ENCODE measurements at regions not wholly inside any gene's neighbourhood (a gene's known extent, or its start where the extent isn't known, plus 50 kb on each side); places are given as distances from the start of the nearest gene placed in this dataset.

GRCh38 chr13:74625541-74625940 lies 491.3 kb upstream of the KLF12 start:
- Histone ChIP-seq H3K27ac (no peak overlapping the region), H3K9me3 (ENCODE audit: severe bottlenecking) (no peaks in the 10 kb centered on the region), H3K36me3 (no peaks in the 10 kb centered on the region), H3K4me3 (ENCODE audit: low read depth, low read length) (no peak overlapping the region), H3K27me3 (ENCODE audit: insufficient read depth, low read depth, severe bottlenecking) (no peaks in the 10 kb centered on the region)
- no peak for TF ChIP-seq CTCF (IDR thresholded peaks at IDR 0.05; ENCODE audit: low read depth, low read length)
- no peak for DNase-seq

GRCh38 chr13:74623761-74624160 lies 489.6 kb upstream of the KLF12 start:
- Histone ChIP-seq H3K27ac (no peak overlapping the region), H3K9me3 (ENCODE audit: severe bottlenecking) (no peaks in the 10 kb centered on the region)
- no peak for TF ChIP-seq CTCF (IDR thresholded peaks at IDR 0.05; ENCODE audit: low read depth, low read length)

GRCh38 chr13:74622284-74622683 lies 488.1 kb upstream of the KLF12 start:
- TF ChIP-seq CTCF (IDR thresholded peaks at IDR 0.05; ENCODE audit: low read depth, low read length) = no peak
- Histone ChIP-seq H3K4me3 (ENCODE audit: low read depth, low read length) (no peak overlapping the region), H3K27me3 (ENCODE audit: insufficient read depth, low read depth, severe bottlenecking) (no peaks in the 10 kb centered on the region), H3K36me3 (no peaks in the 10 kb centered on the region), H3K27ac (no peak overlapping the region), H3K9me3 (ENCODE audit: severe bottlenecking) (no peaks in the 10 kb centered on the region)
- DNase-seq = no peak

More at GRCh38 chr13:74623761-74624160, 489.6 kb upstream of the KLF12 start:
- Histone ChIP-seq H3K4me3 (ENCODE audit: low read depth, low read length) (no peak overlapping the region), H3K27me3 (ENCODE audit: insufficient read depth, low read depth, severe bottlenecking) (no peaks in the 10 kb centered on the region), H3K36me3 (no peaks in the 10 kb centered on the region)
- no peak for DNase-seq

- DNase-seq = no peak
- Histone ChIP-seq H3K9me3 (ENCODE audit: severe bottlenecking) (no peaks in the 10 kb centered on the region), H3K27ac (no peak overlapping the region), H3K36me3 (no peaks in the 10 kb centered on the region), H3K4me3 (ENCODE audit: low read depth, low read length) (no peak overlapping the region), H3K27me3 (ENCODE audit: insufficient read depth, low read depth, severe bottlenecking) (no peaks in the 10 kb centered on the region)
- no peak for TF ChIP-seq CTCF (IDR thresholded peaks at IDR 0.05; ENCODE audit: low read depth, low read length)
These were observed 486.5 kb upstream of the KLF12 start for GRCh38 chr13:74620711-74621110.

- no peak for TF ChIP-seq CTCF (IDR thresholded peaks at IDR 0.05; ENCODE audit: low read depth, low read length)
- Histone ChIP-seq H3K36me3 (no peaks in the 10 kb centered on the region), H3K4me3 (ENCODE audit: low read depth, low read length) (no peak overlapping the region), H3K9me3 (ENCODE audit: severe bottlenecking) (no peaks in the 10 kb centered on the region), H3K27ac (no peak overlapping the region), H3K27me3 (ENCODE audit: insufficient read depth, low read depth, severe bottlenecking) (no peaks in the 10 kb centered on the region)
- no peak for DNase-seq
These were observed 486.1 kb upstream of the KLF12 start for GRCh38 chr13:74620308-74620707.

- no peaks in the 10 kb centered on the region for H3K9me3 ChIP-seq (ENCODE audit: severe bottlenecking)
- H3K27me3 ChIP-seq (ENCODE audit: insufficient read depth, low read depth, severe bottlenecking) = no peaks in the 10 kb centered on the region
- H3K36me3 ChIP-seq = no peaks in the 10 kb centered on the region
- no peak overlapping the region for H3K4me3 ChIP-seq (ENCODE audit: low read depth, low read length)
- no peak overlapping the region for H3K27ac ChIP-seq
- no peak for DNase-seq
- no peak for TF ChIP-seq CTCF (IDR thresholded peaks at IDR 0.05; ENCODE audit: low read depth, low read length)
These were observed 463.3 kb upstream of the KLF12 start for GRCh38 chr13:74597526-74597925.

Measured in WERI-Rb-1 (cell line).